GM23338 (cell line): ENCODE measurements at regions not wholly inside any gene's neighbourhood (a gene's known extent, or its start where the extent isn't known, plus 50 kb on each side); places are given as distances from the start of the nearest gene placed in this dataset.

ENCODE experiments used
- ATAC-seq: fragments of 200-7000 bp; cut with Tn5 transposase; 3 replicates; pipeline ENCODE4 v1.9.1; 2020
- DNase-seq: peaks from one replicate; pipeline ENCODE4 v3.0.0-alpha.2; 2015; ENCODE audit warnings: low spot score
- H2AFZ ChIP-seq: fragments of 200-600 bp; sonication (generic); 2 replicates; pipeline ENCODE4 v1.8.0; 2016; ENCODE audit warnings: antibody characterized with exemption, mild to moderate bottlenecking, moderate library complexity
- H3F3A ChIP-seq: fragments of 200-600 bp; sonication (generic); replicated peaks from 2 replicates; pipeline ENCODE4 v1.8.0; 2017; ENCODE audit warnings: antibody characterized with exemption, mixed run types, low read depth
- H3K27ac ChIP-seq: fragments of 200-600 bp; sonication (generic); 2 replicates; pipeline ENCODE4 v1.6.1; 2016; ENCODE audit warnings: low read depth
- H3K27me3 ChIP-seq: fragments of 200-600 bp; sonication (generic); 2 replicates; pipeline ENCODE4 v1.8.0; 2016; ENCODE audit warnings: mild to moderate bottlenecking, mixed run types, moderate library complexity; ENCODE audit not compliant: insufficient read depth
- H3K36me3 ChIP-seq: fragments of 200-600 bp; sonication (generic); 2 replicates; pipeline ENCODE4 v1.8.0; 2016; ENCODE audit warnings: mild to moderate bottlenecking; ENCODE audit not compliant: insufficient read depth
- H3K4me1 ChIP-seq: fragments of 200-600 bp; sonication (generic); 2 replicates; pipeline ENCODE4 v1.8.0; 2016; ENCODE audit warnings: mild to moderate bottlenecking, moderate library complexity; ENCODE audit not compliant: insufficient read depth
- H3K4me2 ChIP-seq: fragments of 200-600 bp; sonication (generic); 2 replicates; pipeline ENCODE4 v1.7.1; 2017; ENCODE audit warnings: mixed run types
- H3K4me3 ChIP-seq: fragments of 200-600 bp; sonication (generic); 2 replicates; pipeline ENCODE4 v1.6.1; 2016; ENCODE audit warnings: mixed run types
- H3K79me2 ChIP-seq: fragments of 200-600 bp; sonication (generic); replicated peaks from 2 replicates; pipeline ENCODE4 v1.8.0; 2017; ENCODE audit warnings: mild to moderate bottlenecking; ENCODE audit not compliant: insufficient read depth
- H3K9me2 ChIP-seq: fragments of 200-600 bp; sonication (generic); 2 replicates; pipeline ENCODE4 v1.8.0; 2017; ENCODE audit not compliant: insufficient read depth
- H4K20me1 ChIP-seq: fragments of 200-600 bp; sonication (generic); replicated peaks from 2 replicates; pipeline ENCODE4 v1.8.0; 2017; ENCODE audit warnings: mild to moderate bottlenecking; ENCODE audit not compliant: insufficient read depth
- H3K27ac Mint-ChIP-seq: 2 replicates; pipeline ENCODE4 v1.8.0; 2020; ENCODE audit warnings: inconsistent platforms, mild to moderate bottlenecking, moderate library complexity, mixed read lengths
- H3K27me3 Mint-ChIP-seq: 3 replicates; pipeline ENCODE4 v1.8.0; 2022; ENCODE audit warnings: low read depth, mild to moderate bottlenecking, moderate library complexity, mixed read lengths, inconsistent platforms; ENCODE audit not compliant: insufficient read depth, poor library complexity
- H3K36me3 Mint-ChIP-seq: 3 replicates; pipeline ENCODE4 v1.8.0; 2021; ENCODE audit warnings: low read depth, mild to moderate bottlenecking, inconsistent platforms, moderate library complexity, mixed read lengths
- H3K4me1 Mint-ChIP-seq: 3 replicates; pipeline ENCODE4 v1.8.0; 2020; ENCODE audit warnings: mild to moderate bottlenecking, inconsistent platforms, mixed read lengths
- H3K4me3 Mint-ChIP-seq: 3 replicates; pipeline ENCODE4 v1.8.0; 2021; ENCODE audit warnings: moderate library complexity, mild to moderate bottlenecking, inconsistent platforms, mixed read lengths
- H3K9me3 Mint-ChIP-seq: 3 replicates; pipeline ENCODE4 v1.8.0; 2020; ENCODE audit warnings: moderate library complexity, mild to moderate bottlenecking, inconsistent platforms, mixed read lengths
- CREB1 ChIP-seq: fragments of 250-450 bp; sonication (Bioruptor Pico); IDR thresholded peaks from 2 replicates; pipeline ENCODE4 v1.5.0; 2020; ENCODE audit warnings: low read depth, mild to moderate bottlenecking, moderate library complexity
- EZH2 ChIP-seq: fragments of 200-600 bp; sonication (generic); IDR thresholded peaks from one replicate; pipeline ENCODE4 v1.8.0; 2017; ENCODE audit warnings: antibody characterized with exemption, mild to moderate bottlenecking, low read depth; ENCODE audit not compliant: unreplicated experiment
- EZH2phosphoT487 ChIP-seq: fragments of 200-600 bp; sonication (generic); IDR thresholded peaks from one replicate; pipeline ENCODE4 v1.8.1; 2018; ENCODE audit warnings: antibody characterized with exemption; ENCODE audit not compliant: unreplicated experiment
- JUNB ChIP-seq: IDR thresholded peaks from one replicate; pipeline ENCODE4 v1.6.1; 2016; ENCODE audit warnings: antibody characterized with exemption; ENCODE audit not compliant: unreplicated experiment
- NANOG ChIP-seq: IDR thresholded peaks from 2 replicates; pipeline ENCODE4 v1.6.1; 2016; ENCODE audit warnings: antibody characterized with exemption, borderline replicate concordance
- POLR2AphosphoS5 ChIP-seq: IDR thresholded peaks from 2 replicates; pipeline ENCODE4 v1.6.1; 2016; ENCODE audit warnings: antibody characterized with exemption, low read depth
- STAT1 ChIP-seq: IDR thresholded peaks from one replicate; pipeline ENCODE4 v1.6.1; 2016; ENCODE audit warnings: antibody characterized with exemption; ENCODE audit not compliant: unreplicated experiment
- ZNF114 ChIP-seq: fragments of 250-450 bp; sonication (Bioruptor Pico); IDR thresholded peaks from 2 replicates; pipeline ENCODE4 v1.5.0; 2020; ENCODE audit warnings: mild to moderate bottlenecking, moderate library complexity
- ZNF331 ChIP-seq: fragments of 250-450 bp; sonication (Bioruptor Pico); IDR thresholded peaks from 2 replicates; pipeline ENCODE4 v1.5.0; 2020; ENCODE audit warnings: low read depth, mild to moderate bottlenecking, moderate library complexity
- TF ChIP-seq, protein P1 (sequence below), 2 experiments: fragments of 200-600 bp in 1 of 2; sonication (generic) in 1 of 2; conservative IDR thresholded peaks; 2 replicates each; pipeline versions ENCODE4 v1.5.1 to v1.6.1; 2016 to 2017; ENCODE audit warnings: antibody characterized with exemption in 2 of 2, low read depth in 2 of 2, mild to moderate bottlenecking in 2 of 2, moderate library complexity in 1 of 2
- TF ChIP-seq, protein P2 (sequence below): IDR thresholded peaks from one replicate; pipeline ENCODE4 v1.6.1; 2018; ENCODE audit warnings: antibody characterized with exemption; ENCODE audit not compliant: unreplicated experiment
- TF ChIP-seq, protein P3 (sequence below): IDR thresholded peaks from 2 replicates; pipeline ENCODE4 v1.6.1; 2016; ENCODE audit warnings: antibody characterized with exemption
- TF ChIP-seq, protein P4 (sequence below): fragments of 250-450 bp; sonication (Bioruptor Pico); IDR thresholded peaks from 2 replicates; pipeline ENCODE4 v1.5.0; 2020; ENCODE audit warnings: mild to moderate bottlenecking, moderate library complexity

DNA sequence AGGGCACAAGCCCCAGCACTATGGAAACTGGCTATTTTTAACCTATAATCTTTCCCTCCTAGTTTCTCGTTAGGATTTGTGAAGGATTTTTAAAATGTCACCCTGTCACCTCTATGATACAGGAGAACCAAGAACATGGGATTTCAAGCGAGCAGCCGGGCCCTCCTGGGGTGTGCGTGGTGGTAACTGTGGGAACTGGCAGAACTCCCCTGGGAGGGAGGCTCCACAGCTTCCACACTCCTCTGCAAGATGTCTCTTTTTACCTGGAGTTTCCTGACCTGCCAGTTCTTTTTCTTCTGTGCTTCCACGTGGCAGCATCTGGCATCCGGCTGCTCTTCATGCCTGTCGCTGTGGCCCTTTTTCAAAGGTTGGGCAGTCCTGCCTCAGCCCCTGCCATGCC, 386.3 kb upstream of the MYT1L start:
- Histone ChIP-seq H3K4me1 (no peaks in the 10 kb centered on the region), H3K9me2 (peaks cover 4% of the 10 kb centered on the region; the same call in 1 of the 2 replicates), H3K36me3 (no peaks in the 10 kb centered on the region), H3K79me2 (no peaks in the 10 kb centered on the region), H4K20me1 (no peaks in the 10 kb centered on the region), H3K27me3 (no peaks in the 10 kb centered on the region), H3K4me3 (no peak overlapping the region), H3K4me2 (no peak overlapping the region), H3F3A (no peaks in the 10 kb centered on the region), H3K27ac (no peak overlapping the region), H2AFZ (no peak overlapping the region)
- Mint-ChIP-seq H3K9me3 (no peaks in the 10 kb centered on the region), H3K27ac (no peak overlapping the region), H3K4me1 (no peaks in the 10 kb centered on the region; the same call in 2 of the 3 replicates), H3K36me3 (no peaks in the 10 kb centered on the region; the same call in 2 of the 3 replicates), H3K4me3 (no peak overlapping the region), H3K27me3 (peaks cover 5% of the 10 kb centered on the region)
- ATAC-seq (no peak), DNase-seq (no peak)
- TF ChIP-seq ZNF114 (CRISPR knock-in tag) (no peak), NANOG (no peak), STAT1 (no peak), JUNB (no peak), EZH2phosphoT487 (no peak), CREB1 (CRISPR knock-in tag) (no peak), POLR2AphosphoS5 (no peak), ZNF331 (CRISPR knock-in tag) (no peak), EZH2 (no peak)
- TF ChIP-seq, protein P1, sequence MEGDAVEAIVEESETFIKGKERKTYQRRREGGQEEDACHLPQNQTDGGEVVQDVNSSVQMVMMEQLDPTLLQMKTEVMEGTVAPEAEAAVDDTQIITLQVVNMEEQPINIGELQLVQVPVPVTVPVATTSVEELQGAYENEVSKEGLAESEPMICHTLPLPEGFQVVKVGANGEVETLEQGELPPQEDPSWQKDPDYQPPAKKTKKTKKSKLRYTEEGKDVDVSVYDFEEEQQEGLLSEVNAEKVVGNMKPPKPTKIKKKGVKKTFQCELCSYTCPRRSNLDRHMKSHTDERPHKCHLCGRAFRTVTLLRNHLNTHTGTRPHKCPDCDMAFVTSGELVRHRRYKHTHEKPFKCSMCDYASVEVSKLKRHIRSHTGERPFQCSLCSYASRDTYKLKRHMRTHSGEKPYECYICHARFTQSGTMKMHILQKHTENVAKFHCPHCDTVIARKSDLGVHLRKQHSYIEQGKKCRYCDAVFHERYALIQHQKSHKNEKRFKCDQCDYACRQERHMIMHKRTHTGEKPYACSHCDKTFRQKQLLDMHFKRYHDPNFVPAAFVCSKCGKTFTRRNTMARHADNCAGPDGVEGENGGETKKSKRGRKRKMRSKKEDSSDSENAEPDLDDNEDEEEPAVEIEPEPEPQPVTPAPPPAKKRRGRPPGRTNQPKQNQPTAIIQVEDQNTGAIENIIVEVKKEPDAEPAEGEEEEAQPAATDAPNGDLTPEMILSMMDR (conservative IDR thresholded peaks at IDR 0.05; ENCODE audit: low read depth in 2 of 2) = no peak
- TF ChIP-seq, protein P2, sequence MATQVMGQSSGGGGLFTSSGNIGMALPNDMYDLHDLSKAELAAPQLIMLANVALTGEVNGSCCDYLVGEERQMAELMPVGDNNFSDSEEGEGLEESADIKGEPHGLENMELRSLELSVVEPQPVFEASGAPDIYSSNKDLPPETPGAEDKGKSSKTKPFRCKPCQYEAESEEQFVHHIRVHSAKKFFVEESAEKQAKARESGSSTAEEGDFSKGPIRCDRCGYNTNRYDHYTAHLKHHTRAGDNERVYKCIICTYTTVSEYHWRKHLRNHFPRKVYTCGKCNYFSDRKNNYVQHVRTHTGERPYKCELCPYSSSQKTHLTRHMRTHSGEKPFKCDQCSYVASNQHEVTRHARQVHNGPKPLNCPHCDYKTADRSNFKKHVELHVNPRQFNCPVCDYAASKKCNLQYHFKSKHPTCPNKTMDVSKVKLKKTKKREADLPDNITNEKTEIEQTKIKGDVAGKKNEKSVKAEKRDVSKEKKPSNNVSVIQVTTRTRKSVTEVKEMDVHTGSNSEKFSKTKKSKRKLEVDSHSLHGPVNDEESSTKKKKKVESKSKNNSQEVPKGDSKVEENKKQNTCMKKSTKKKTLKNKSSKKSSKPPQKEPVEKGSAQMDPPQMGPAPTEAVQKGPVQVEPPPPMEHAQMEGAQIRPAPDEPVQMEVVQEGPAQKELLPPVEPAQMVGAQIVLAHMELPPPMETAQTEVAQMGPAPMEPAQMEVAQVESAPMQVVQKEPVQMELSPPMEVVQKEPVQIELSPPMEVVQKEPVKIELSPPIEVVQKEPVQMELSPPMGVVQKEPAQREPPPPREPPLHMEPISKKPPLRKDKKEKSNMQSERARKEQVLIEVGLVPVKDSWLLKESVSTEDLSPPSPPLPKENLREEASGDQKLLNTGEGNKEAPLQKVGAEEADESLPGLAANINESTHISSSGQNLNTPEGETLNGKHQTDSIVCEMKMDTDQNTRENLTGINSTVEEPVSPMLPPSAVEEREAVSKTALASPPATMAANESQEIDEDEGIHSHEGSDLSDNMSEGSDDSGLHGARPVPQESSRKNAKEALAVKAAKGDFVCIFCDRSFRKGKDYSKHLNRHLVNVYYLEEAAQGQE = no peak
- TF ChIP-seq, protein P3, sequence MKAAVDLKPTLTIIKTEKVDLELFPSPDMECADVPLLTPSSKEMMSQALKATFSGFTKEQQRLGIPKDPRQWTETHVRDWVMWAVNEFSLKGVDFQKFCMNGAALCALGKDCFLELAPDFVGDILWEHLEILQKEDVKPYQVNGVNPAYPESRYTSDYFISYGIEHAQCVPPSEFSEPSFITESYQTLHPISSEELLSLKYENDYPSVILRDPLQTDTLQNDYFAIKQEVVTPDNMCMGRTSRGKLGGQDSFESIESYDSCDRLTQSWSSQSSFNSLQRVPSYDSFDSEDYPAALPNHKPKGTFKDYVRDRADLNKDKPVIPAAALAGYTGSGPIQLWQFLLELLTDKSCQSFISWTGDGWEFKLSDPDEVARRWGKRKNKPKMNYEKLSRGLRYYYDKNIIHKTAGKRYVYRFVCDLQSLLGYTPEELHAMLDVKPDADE = no peak
- TF ChIP-seq, protein P4, sequence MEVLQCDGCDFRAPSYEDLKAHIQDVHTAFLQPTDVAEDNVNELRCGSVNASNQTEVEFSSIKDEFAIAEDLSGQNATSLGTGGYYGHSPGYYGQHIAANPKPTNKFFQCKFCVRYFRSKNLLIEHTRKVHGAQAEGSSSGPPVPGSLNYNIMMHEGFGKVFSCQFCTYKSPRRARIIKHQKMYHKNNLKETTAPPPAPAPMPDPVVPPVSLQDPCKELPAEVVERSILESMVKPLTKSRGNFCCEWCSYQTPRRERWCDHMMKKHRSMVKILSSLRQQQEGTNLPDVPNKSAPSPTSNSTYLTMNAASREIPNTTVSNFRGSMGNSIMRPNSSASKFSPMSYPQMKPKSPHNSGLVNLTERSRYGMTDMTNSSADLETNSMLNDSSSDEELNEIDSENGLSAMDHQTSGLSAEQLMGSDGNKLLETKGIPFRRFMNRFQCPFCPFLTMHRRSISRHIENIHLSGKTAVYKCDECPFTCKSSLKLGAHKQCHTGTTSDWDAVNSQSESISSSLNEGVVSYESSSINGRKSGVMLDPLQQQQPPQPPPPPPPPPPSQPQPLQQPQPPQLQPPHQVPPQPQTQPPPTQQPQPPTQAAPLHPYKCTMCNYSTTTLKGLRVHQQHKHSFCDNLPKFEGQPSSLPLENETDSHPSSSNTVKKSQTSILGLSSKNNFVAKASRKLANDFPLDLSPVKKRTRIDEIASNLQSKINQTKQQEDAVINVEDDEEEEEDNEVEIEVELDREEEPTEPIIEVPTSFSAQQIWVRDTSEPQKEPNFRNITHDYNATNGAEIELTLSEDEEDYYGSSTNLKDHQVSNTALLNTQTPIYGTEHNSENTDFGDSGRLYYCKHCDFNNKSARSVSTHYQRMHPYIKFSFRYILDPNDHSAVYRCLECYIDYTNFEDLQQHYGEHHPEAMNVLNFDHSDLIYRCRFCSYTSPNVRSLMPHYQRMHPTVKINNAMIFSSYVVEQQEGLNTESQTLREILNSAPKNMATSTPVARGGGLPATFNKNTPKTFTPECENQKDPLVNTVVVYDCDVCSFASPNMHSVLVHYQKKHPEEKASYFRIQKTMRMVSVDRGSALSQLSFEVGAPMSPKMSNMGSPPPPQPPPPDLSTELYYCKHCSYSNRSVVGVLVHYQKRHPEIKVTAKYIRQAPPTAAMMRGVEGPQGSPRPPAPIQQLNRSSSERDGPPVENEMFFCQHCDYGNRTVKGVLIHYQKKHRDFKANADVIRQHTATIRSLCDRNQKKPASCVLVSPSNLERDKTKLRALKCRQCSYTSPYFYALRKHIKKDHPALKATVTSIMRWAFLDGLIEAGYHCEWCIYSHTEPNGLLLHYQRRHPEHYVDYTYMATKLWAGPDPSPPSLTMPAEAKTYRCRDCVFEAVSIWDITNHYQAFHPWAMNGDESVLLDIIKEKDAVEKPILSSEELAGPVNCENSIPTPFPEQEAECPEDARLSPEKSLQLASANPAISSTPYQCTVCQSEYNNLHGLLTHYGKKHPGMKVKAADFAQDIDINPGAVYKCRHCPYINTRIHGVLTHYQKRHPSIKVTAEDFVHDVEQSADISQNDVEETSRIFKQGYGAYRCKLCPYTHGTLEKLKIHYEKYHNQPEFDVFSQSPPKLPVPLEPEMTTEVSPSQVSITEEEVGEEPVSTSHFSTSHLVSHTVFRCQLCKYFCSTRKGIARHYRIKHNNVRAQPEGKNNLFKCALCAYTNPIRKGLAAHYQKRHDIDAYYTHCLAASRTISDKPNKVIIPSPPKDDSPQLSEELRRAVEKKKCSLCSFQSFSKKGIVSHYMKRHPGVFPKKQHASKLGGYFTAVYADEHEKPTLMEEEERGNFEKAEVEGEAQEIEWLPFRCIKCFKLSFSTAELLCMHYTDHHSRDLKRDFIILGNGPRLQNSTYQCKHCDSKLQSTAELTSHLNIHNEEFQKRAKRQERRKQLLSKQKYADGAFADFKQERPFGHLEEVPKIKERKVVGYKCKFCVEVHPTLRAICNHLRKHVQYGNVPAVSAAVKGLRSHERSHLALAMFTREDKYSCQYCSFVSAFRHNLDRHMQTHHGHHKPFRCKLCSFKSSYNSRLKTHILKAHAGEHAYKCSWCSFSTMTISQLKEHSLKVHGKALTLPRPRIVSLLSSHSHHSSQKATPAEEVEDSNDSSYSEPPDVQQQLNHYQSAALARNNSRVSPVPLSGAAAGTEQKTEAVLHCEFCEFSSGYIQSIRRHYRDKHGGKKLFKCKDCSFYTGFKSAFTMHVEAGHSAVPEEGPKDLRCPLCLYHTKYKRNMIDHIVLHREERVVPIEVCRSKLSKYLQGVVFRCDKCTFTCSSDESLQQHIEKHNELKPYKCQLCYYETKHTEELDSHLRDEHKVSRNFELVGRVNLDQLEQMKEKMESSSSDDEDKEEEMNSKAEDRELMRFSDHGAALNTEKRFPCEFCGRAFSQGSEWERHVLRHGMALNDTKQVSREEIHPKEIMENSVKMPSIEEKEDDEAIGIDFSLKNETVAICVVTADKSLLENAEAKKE (CRISPR knock-in tag) = no peak
